ENCODE measurements at regions not wholly inside any gene's neighbourhood (a gene's known extent, or its start where the extent isn't known, plus 50 kb on each side); places are given as distances from the start of the nearest gene placed in this dataset.

DNA sequence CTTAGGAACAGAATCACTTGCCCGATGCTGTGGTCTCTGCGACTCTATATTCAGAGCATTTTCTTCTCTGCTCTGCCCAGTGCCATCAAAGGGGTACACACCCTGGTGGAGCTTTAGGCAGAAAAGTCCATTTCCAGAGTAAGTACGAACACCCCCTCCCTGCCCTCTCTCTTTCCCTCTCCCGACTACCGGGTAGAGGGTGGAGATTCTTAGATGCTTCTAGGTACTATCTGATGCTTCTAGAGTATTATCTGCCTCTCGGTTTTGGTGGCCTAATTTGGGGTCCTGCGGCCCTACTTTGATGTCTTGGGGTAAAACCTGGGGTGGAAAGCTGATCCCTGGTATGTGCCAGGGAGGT, 245.4 kb upstream of the SOX4 start:
- no peaks in the 10 kb centered on the region for H4K20me1 ChIP-seq (ENCODE audit: low read length)
- H3K27me3 ChIP-seq (ENCODE audit: low read length), result no peaks in the 10 kb centered on the region
- no peak overlapping the region; the same call in 1 of the 2 replicates for H3K27ac ChIP-seq (ENCODE audit: low read length)
- DNase-seq (no peak), ATAC-seq (no peak)
- TF ChIP-seq, protein P1, sequence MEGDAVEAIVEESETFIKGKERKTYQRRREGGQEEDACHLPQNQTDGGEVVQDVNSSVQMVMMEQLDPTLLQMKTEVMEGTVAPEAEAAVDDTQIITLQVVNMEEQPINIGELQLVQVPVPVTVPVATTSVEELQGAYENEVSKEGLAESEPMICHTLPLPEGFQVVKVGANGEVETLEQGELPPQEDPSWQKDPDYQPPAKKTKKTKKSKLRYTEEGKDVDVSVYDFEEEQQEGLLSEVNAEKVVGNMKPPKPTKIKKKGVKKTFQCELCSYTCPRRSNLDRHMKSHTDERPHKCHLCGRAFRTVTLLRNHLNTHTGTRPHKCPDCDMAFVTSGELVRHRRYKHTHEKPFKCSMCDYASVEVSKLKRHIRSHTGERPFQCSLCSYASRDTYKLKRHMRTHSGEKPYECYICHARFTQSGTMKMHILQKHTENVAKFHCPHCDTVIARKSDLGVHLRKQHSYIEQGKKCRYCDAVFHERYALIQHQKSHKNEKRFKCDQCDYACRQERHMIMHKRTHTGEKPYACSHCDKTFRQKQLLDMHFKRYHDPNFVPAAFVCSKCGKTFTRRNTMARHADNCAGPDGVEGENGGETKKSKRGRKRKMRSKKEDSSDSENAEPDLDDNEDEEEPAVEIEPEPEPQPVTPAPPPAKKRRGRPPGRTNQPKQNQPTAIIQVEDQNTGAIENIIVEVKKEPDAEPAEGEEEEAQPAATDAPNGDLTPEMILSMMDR (conservative IDR thresholded peaks at IDR 0.05; ENCODE audit: low read depth, low read length), result no peak
- TF ChIP-seq EZH2 (IDR thresholded peaks at IDR 0.05; ENCODE audit: low read length, unreplicated experiment) (no peak), EZH2phosphoT487 (IDR thresholded peaks at IDR 0.05; ENCODE audit: borderline replicate concordance, low read length) (no peak)
- intact Hi-C loops (cut with micrococcal nuclease), result no loop called here
- peak overlapping the region; percentile 44; the same call in 1 of the 2 replicates for H2AFZ ChIP-seq (ENCODE audit: low read length)
- H3K4me2 ChIP-seq (ENCODE audit: low read length), result peak overlapping the region; percentile 46
- H3K79me2 ChIP-seq (ENCODE audit: low read length), result no peaks in the 10 kb centered on the region
- no peaks in the 10 kb centered on the region for H3K9me3 ChIP-seq (ENCODE audit: low read length)
- H3K4me1 ChIP-seq (ENCODE audit: insufficient read depth, low read length), result peaks cover 15% of the 10 kb centered on the region
- no peak overlapping the region for H3K4me3 ChIP-seq (ENCODE audit: low read length)
- no peak overlapping the region for H3K9ac ChIP-seq (ENCODE audit: low read length)
- H3K9me2 ChIP-seq (replicated peaks; ENCODE audit: low read length), result no peaks in the 10 kb centered on the region
- BruUV-seq (replicated peaks), result no TSS peak
- CTCF ChIA-PET, result interaction anchor here (0.8 kb wide), 1 partner anchor 241 kb away, joined by 3 read pairs; no protein-coding TSS in a partner anchor
- H3K36me3 ChIP-seq (ENCODE audit: low read depth, low read length), result no peaks in the 10 kb centered on the region
- H3F3A ChIP-seq (ENCODE audit: low read length, unreplicated experiment), result no peaks in the 10 kb centered on the region
- POLR2A ChIA-PET (ENCODE audit: unreplicated experiment), result no interaction called here

GRCh38 chr6:21348504-21349195, 244.9 kb upstream of the SOX4 start:
- Histone ChIP-seq H4K20me1 (ENCODE audit: low read length) (no peaks in the 10 kb centered on the region), H3K79me2 (ENCODE audit: low read length) (no peaks in the 10 kb centered on the region), H3K27ac (ENCODE audit: low read length) (no peak overlapping the region; the same call in 1 of the 2 replicates), H3K9me2 (replicated peaks; ENCODE audit: low read length) (no peaks in the 10 kb centered on the region), H3K27me3 (ENCODE audit: low read length) (no peaks in the 10 kb centered on the region), H3F3A (ENCODE audit: low read length, unreplicated experiment) (no peaks in the 10 kb centered on the region), H3K36me3 (ENCODE audit: low read depth, low read length) (no peaks in the 10 kb centered on the region), H3K4me2 (ENCODE audit: low read length) (peak overlapping the region; percentile 46), H2AFZ (ENCODE audit: low read length) (peak overlapping the region; percentile 44; the same call in 1 of the 2 replicates), H3K9ac (ENCODE audit: low read length) (no peak overlapping the region), H3K9me3 (ENCODE audit: low read length) (no peaks in the 10 kb centered on the region), H3K4me1 (ENCODE audit: insufficient read depth, low read length) (peaks cover 15% of the 10 kb centered on the region), H3K4me3 (ENCODE audit: low read length) (no peak overlapping the region)
- ChIA-PET POLR2A (ENCODE audit: unreplicated experiment) (no interaction called here), CTCF (no interaction called here)
- DNase-seq, result peak; percentile 68
- peak; percentile 98 for ATAC-seq
- intact Hi-C loops (cut with micrococcal nuclease), result no loop called here
- TF ChIP-seq EZH2phosphoT487 (IDR thresholded peaks at IDR 0.05; ENCODE audit: borderline replicate concordance, low read length) (no peak), EZH2 (IDR thresholded peaks at IDR 0.05; ENCODE audit: low read length, unreplicated experiment) (no peak)
- TF ChIP-seq, protein P1 (conservative IDR thresholded peaks at IDR 0.05; ENCODE audit: low read depth, low read length), result no peak
- BruUV-seq (replicated peaks), result no TSS peak

GRCh38 chr6:21349834-21350233, 243.7 kb upstream of the SOX4 start:
- H3K27me3 ChIP-seq (ENCODE audit: low read length), result no peaks in the 10 kb centered on the region
- no peak overlapping the region for H3K4me3 ChIP-seq (ENCODE audit: low read length)
- TF ChIP-seq EZH2phosphoT487 (IDR thresholded peaks at IDR 0.05; ENCODE audit: borderline replicate concordance, low read length), result no peak
- TF ChIP-seq EZH2 (IDR thresholded peaks at IDR 0.05; ENCODE audit: low read length, unreplicated experiment), result no peak
- TF ChIP-seq, protein P1 (conservative IDR thresholded peaks at IDR 0.05; ENCODE audit: low read depth, low read length), result no peak
- ChIA-PET POLR2A (ENCODE audit: unreplicated experiment) (no interaction called here), CTCF (no interaction called here)
- no peaks in the 10 kb centered on the region for H3K9me2 ChIP-seq (replicated peaks; ENCODE audit: low read length)
- no peak overlapping the region for H3K27ac ChIP-seq (ENCODE audit: low read length)
- H3K9me3 ChIP-seq (ENCODE audit: low read length), result no peaks in the 10 kb centered on the region
- H2AFZ ChIP-seq (ENCODE audit: low read length), result no peak overlapping the region
- H3F3A ChIP-seq (ENCODE audit: low read length, unreplicated experiment), result no peaks in the 10 kb centered on the region
- no peaks in the 10 kb centered on the region for H4K20me1 ChIP-seq (ENCODE audit: low read length)
- ATAC-seq (no peak), DNase-seq (no peak)
- peaks cover 15% of the 10 kb centered on the region for H3K4me1 ChIP-seq (ENCODE audit: insufficient read depth, low read length)
- no peak overlapping the region for H3K9ac ChIP-seq (ENCODE audit: low read length)
- H3K4me2 ChIP-seq (ENCODE audit: low read length), result no peak overlapping the region
- no TSS peak for BruUV-seq (replicated peaks)
- no peaks in the 10 kb centered on the region for H3K79me2 ChIP-seq (ENCODE audit: low read length)
- intact Hi-C loops (cut with micrococcal nuclease), result no loop called here
- no peaks in the 10 kb centered on the region for H3K36me3 ChIP-seq (ENCODE audit: low read depth, low read length)
